ENCODE measurements at regions not wholly inside any gene's neighbourhood (a gene's known extent, or its start where the extent isn't known, plus 50 kb on each side); places are given as distances from the start of the nearest gene placed in this dataset.

GRCh38 chr3:20574746-20575145 lies 388.7 kb upstream of the SGO1 start:
- Histone ChIP-seq H3K9ac (ENCODE audit: insufficient read depth, low read length, poor library complexity, severe bottlenecking) (no peak overlapping the region), H3K4me1 (ENCODE audit: control insufficient read depth in 1 of 2, insufficient read depth in 2 of 2, low read length in 2 of 2) (no peaks in the 10 kb centered on the region), H3K9me3 (replicated peaks in 1 of 2; ENCODE audit: control insufficient read depth in 1 of 2, insufficient read depth in 1 of 2, low read length in 2 of 2) (peaks cover 4 to 22% of the 10 kb centered on the region in 2 donors), H3K27me3 (ENCODE audit: control insufficient read depth in 2 of 2, insufficient read depth in 2 of 2, low read length in 2 of 2) (no peaks in the 10 kb centered on the region), H3K27ac (ENCODE audit: low read depth in 1 of 2, low read length in 2 of 2) (no peak overlapping the region), H3K4me3 (replicated peaks in 1 of 3; ENCODE audit: low read depth in 2 of 3, low read length in 3 of 3) (no peak overlapping the region), H2AFZ (ENCODE audit: insufficient read depth, low read depth, low read length, poor library complexity, severe bottlenecking) (no peak overlapping the region), H3K4me2 (replicated peaks; ENCODE audit: extremely low read depth, low read length, poor library complexity, severe bottlenecking) (no peak overlapping the region), H4K20me1 (ENCODE audit: insufficient read depth, low read length) (no peaks in the 10 kb centered on the region), H3K79me2 (ENCODE audit: insufficient read depth, low read length) (no peaks in the 10 kb centered on the region), H3K36me3 (replicated peaks in 1 of 2; ENCODE audit: control insufficient read depth in 1 of 2, insufficient read depth in 2 of 2, low read length in 2 of 2) (no peaks in the 10 kb centered on the region)
- Mint-ChIP-seq H3K9me3 (peaks cover 4 to 20% (median 9%) of the 10 kb centered on the region in 7 donors), H3K27ac (no peak overlapping the region), H3K4me3 (no peak overlapping the region), H3K27me3 (ENCODE audit: low read depth in 3 of 3) (no peaks in the 10 kb centered on the region), H3K4me1 (no peaks in the 10 kb centered on the region), H3K36me3 (no peaks in the 10 kb centered on the region)
- DNase-seq: no peak
- WGBS (ENCODE audit: insufficient coverage): no CpG with 5 or more reads among the region's 4 CpGs
- TF ChIP-seq CTCF (IDR thresholded peaks at IDR 0.05): no peak
- intact Hi-C loops (cut with micrococcal nuclease): no loop called here

- peaks cover 7 to 26% of the 10 kb centered on the region in 2 donors for H3K9me3 ChIP-seq (replicated peaks in 1 of 2; ENCODE audit: control insufficient read depth in 1 of 2, insufficient read depth in 1 of 2, low read length in 2 of 2)
- no peaks in the 10 kb centered on the region for H3K36me3 ChIP-seq (replicated peaks in 1 of 2; ENCODE audit: control insufficient read depth in 1 of 2, insufficient read depth in 2 of 2, low read length in 2 of 2)
- no peaks in the 10 kb centered on the region for H3K4me1 ChIP-seq (ENCODE audit: control insufficient read depth in 1 of 2, insufficient read depth in 2 of 2, low read length in 2 of 2)
- no peak overlapping the region for H3K4me3 Mint-ChIP-seq
- no peaks in the 10 kb centered on the region for H3K27me3 Mint-ChIP-seq (ENCODE audit: low read depth in 3 of 3)
- intact Hi-C loops (cut with micrococcal nuclease): no loop called here
- H3K79me2 ChIP-seq (ENCODE audit: insufficient read depth, low read length): no peaks in the 10 kb centered on the region
- 92% methylated on average over 2 of the region's 3 CpGs for WGBS (ENCODE audit: insufficient coverage)
- DNase-seq: no peak
- H4K20me1 ChIP-seq (ENCODE audit: insufficient read depth, low read length): no peaks in the 10 kb centered on the region
- H3K9me3 Mint-ChIP-seq: peaks cover 4 to 20% (median 9%) of the 10 kb centered on the region in 7 donors
- TF ChIP-seq CTCF (IDR thresholded peaks at IDR 0.05): no peak
- no peak overlapping the region for H3K27ac ChIP-seq (ENCODE audit: low read depth in 1 of 2, low read length in 2 of 2)
- no peak overlapping the region for H3K27ac Mint-ChIP-seq
- H3K9ac ChIP-seq (ENCODE audit: insufficient read depth, low read length, poor library complexity, severe bottlenecking): no peak overlapping the region
- H3K4me2 ChIP-seq (replicated peaks; ENCODE audit: extremely low read depth, low read length, poor library complexity, severe bottlenecking): no peak overlapping the region
- H3K36me3 Mint-ChIP-seq: no peaks in the 10 kb centered on the region
- no peak overlapping the region for H2AFZ ChIP-seq (ENCODE audit: insufficient read depth, low read depth, low read length, poor library complexity, severe bottlenecking)
- H3K4me1 Mint-ChIP-seq: no peaks in the 10 kb centered on the region
- no peak overlapping the region for H3K4me3 ChIP-seq (replicated peaks in 1 of 3; ENCODE audit: low read depth in 2 of 3, low read length in 3 of 3)
- H3K27me3 ChIP-seq (ENCODE audit: control insufficient read depth in 2 of 2, insufficient read depth in 2 of 2, low read length in 2 of 2): no peaks in the 10 kb centered on the region
Measured at GRCh38 chr3:20573175-20573574, 387.2 kb upstream of the SGO1 start.

All from CD14-positive monocyte (primary cell).